ENCODE measurements at regions not wholly inside any gene's neighbourhood (a gene's known extent, or its start where the extent isn't known, plus 50 kb on each side); places are given as distances from the start of the nearest gene placed in this dataset.
"Not testable (repeated sequence)": the region's sequence is repeated elsewhere in the genome, so short reads cannot be mapped to it uniquely, and the experiment has no call there.

GRCh38 chr18:67752211-67752610 is 235.7 kb upstream of the DSEL start:
- not testable (repeated sequence) for TF ChIP-seq POLR2A (IDR thresholded peaks at IDR 0.05; ENCODE audit: extremely low read depth, insufficient read length); MYC (IDR thresholded peaks at IDR 0.05; ENCODE audit: low read depth, low read length)
- TF ChIP-seq, protein P1, sequence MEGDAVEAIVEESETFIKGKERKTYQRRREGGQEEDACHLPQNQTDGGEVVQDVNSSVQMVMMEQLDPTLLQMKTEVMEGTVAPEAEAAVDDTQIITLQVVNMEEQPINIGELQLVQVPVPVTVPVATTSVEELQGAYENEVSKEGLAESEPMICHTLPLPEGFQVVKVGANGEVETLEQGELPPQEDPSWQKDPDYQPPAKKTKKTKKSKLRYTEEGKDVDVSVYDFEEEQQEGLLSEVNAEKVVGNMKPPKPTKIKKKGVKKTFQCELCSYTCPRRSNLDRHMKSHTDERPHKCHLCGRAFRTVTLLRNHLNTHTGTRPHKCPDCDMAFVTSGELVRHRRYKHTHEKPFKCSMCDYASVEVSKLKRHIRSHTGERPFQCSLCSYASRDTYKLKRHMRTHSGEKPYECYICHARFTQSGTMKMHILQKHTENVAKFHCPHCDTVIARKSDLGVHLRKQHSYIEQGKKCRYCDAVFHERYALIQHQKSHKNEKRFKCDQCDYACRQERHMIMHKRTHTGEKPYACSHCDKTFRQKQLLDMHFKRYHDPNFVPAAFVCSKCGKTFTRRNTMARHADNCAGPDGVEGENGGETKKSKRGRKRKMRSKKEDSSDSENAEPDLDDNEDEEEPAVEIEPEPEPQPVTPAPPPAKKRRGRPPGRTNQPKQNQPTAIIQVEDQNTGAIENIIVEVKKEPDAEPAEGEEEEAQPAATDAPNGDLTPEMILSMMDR (IDR thresholded peaks at IDR 0.05; ENCODE audit: low read depth, low read length) = not testable (repeated sequence)
- TF ChIP-seq, protein P2, sequence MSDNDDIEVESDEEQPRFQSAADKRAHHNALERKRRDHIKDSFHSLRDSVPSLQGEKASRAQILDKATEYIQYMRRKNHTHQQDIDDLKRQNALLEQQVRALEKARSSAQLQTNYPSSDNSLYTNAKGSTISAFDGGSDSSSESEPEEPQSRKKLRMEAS (IDR thresholded peaks at IDR 0.05; ENCODE audit: low read depth, low read length) = not testable (repeated sequence)
